Fibroblast of lung (primary cell): ENCODE measurements at regions not wholly inside any gene's neighbourhood (a gene's known extent, or its start where the extent isn't known, plus 50 kb on each side); places are given as distances from the start of the nearest gene placed in this dataset.
"Not testable (repeated sequence)": the region's sequence is repeated elsewhere in the genome, so short reads cannot be mapped to it uniquely, and the experiment has no call there.

ENCODE experiments used
- DNase-seq, 2 donors: peaks; one replicate each; pipeline versions ENCODE4 v3.0.0 to v3.0.0-alpha.2; 2010; ENCODE audit warnings: low read depth in 2 of 2
- H2AFZ ChIP-seq: 2 replicates; pipeline ENCODE4 v1.5.1; 2012; ENCODE audit warnings: low read length, control low read depth, inconsistent platforms
- H3K27ac ChIP-seq: 2 replicates; pipeline ENCODE4 v1.5.1; 2011; ENCODE audit warnings: low read length, control low read depth; ENCODE audit not compliant: insufficient read depth
- H3K27me3 ChIP-seq: 2 replicates; pipeline ENCODE4 v1.5.1; 2011; ENCODE audit warnings: mild to moderate bottlenecking, low read length; ENCODE audit not compliant: control insufficient read depth, insufficient read depth
- H3K36me3 ChIP-seq: 2 replicates; pipeline ENCODE4 v1.5.1; 2011; ENCODE audit warnings: low read length; ENCODE audit not compliant: control insufficient read depth, insufficient read depth
- H3K4me1 ChIP-seq: 2 replicates; pipeline ENCODE4 v1.5.1; 2011; ENCODE audit warnings: low read length; ENCODE audit not compliant: control insufficient read depth, insufficient read depth; ENCODE audit errors: extremely low read depth
- H3K4me2 ChIP-seq: 2 replicates; pipeline ENCODE4 v1.5.1; 2011; ENCODE audit warnings: low read length, control low read depth; ENCODE audit not compliant: insufficient read depth; ENCODE audit errors: extremely low read depth
- H3K4me3 ChIP-seq, 4 experiments: fragments of 200-600 bp in 1 of 4; sonication (generic) in 1 of 4; replicated peaks in 1 of 4; 2 replicates each; pipeline ENCODE4 v1.5.1; 2011 to 2016; ENCODE audit warnings: low read length in 4 of 4, low read depth in 3 of 4, mild to moderate bottlenecking in 3 of 4, control low read depth in 2 of 4, inconsistent platforms in 1 of 4, mixed read lengths in 1 of 4; ENCODE audit not compliant: insufficient read depth in 1 of 4; ENCODE audit errors: control extremely low read depth in 1 of 4
- H3K79me2 ChIP-seq: 2 replicates; pipeline ENCODE4 v1.5.1; 2012; ENCODE audit warnings: mild to moderate bottlenecking, low read length, inconsistent platforms; ENCODE audit not compliant: control insufficient read depth, insufficient read depth
- H3K9ac ChIP-seq: 2 replicates; pipeline ENCODE4 v1.5.1; 2011; ENCODE audit warnings: mild to moderate bottlenecking, low read length, control low read depth; ENCODE audit not compliant: insufficient read depth
- H3K9me3 ChIP-seq: 2 replicates; pipeline ENCODE4 v1.5.1; 2012; ENCODE audit warnings: low read depth, low read length; ENCODE audit not compliant: control insufficient read depth, insufficient read depth
- H4K20me1 ChIP-seq: 2 replicates; pipeline ENCODE4 v1.5.1; 2011; ENCODE audit warnings: low read length; ENCODE audit not compliant: control insufficient read depth, insufficient read depth; ENCODE audit errors: extremely low read depth
- CTCF ChIP-seq, 2 donors: IDR thresholded peaks in 1 of 2; conservative IDR thresholded peaks in 1 of 2; 1 replicate in 1 of 2; 2 replicates in 1 of 2; pipeline ENCODE4 v1.5.1; 2011 to 2012; ENCODE audit warnings: low read length in 2 of 2, control low read depth in 1 of 2, inconsistent platforms in 1 of 2, low read depth in 1 of 2, mild to moderate bottlenecking in 1 of 2
- EZH2 ChIP-seq: IDR thresholded peaks from 2 replicates; pipeline ENCODE4 v1.5.1; 2012; ENCODE audit warnings: low read length, control low read depth, mild to moderate bottlenecking; ENCODE audit errors: missing control alignments

GRCh38 chr13:61214551-61214950, 201.1 kb downstream of the PCDH20 start:
- Histone ChIP-seq H3K4me2 (no peak overlapping the region), H3K27me3 (no peaks in the 10 kb centered on the region), H3K4me3 (no peak overlapping the region), H2AFZ (no peak overlapping the region), H3K4me1 (no peaks in the 10 kb centered on the region), H3K36me3 (no peaks in the 10 kb centered on the region), H3K79me2 (no peaks in the 10 kb centered on the region), H4K20me1 (no peaks in the 10 kb centered on the region), H3K27ac (no peak overlapping the region), H3K9me3 (no peaks in the 10 kb centered on the region), H3K9ac (no peak overlapping the region)
- no peak for TF ChIP-seq CTCF (conservative IDR thresholded peaks at IDR 0.05 in 1 of 2, IDR thresholded peaks at IDR 0.05 in 1 of 2; ENCODE audit: low read depth in 1 of 2, low read length in 2 of 2)
- no peak for TF ChIP-seq EZH2
- no peak for DNase-seq

- DNase-seq, H3K36me3 ChIP-seq, H3K79me2 ChIP-seq, H4K20me1 ChIP-seq, H3K4me2 ChIP-seq, H3K27ac ChIP-seq, H3K4me1 ChIP-seq, H3K9me3 ChIP-seq, H3K9ac ChIP-seq, H3K4me3 ChIP-seq, H3K27me3 ChIP-seq, H2AFZ ChIP-seq: not testable (repeated sequence)
These were observed 209.8 kb downstream of the PCDH20 start for GRCh38 chr13:61205898-61206297.

- Histone ChIP-seq H3K4me3 (no peak overlapping the region), H2AFZ (no peak overlapping the region), H3K27ac (no peak overlapping the region)
These were observed 211.6 kb downstream of the PCDH20 start for GRCh38 chr13:61204025-61204424.

More at GRCh38 chr13:61204025-61204424, 211.6 kb downstream of the PCDH20 start:
- Histone ChIP-seq H3K36me3 (no peaks in the 10 kb centered on the region), H3K79me2 (no peaks in the 10 kb centered on the region), H4K20me1 (no peaks in the 10 kb centered on the region), H3K27me3 (no peaks in the 10 kb centered on the region), H3K9ac (no peak overlapping the region), H3K4me2 (no peak overlapping the region), H3K4me1 (no peaks in the 10 kb centered on the region), H3K9me3 (no peaks in the 10 kb centered on the region)
- TF ChIP-seq EZH2 (no peak), CTCF (conservative IDR thresholded peaks at IDR 0.05 in 1 of 2, IDR thresholded peaks at IDR 0.05 in 1 of 2; ENCODE audit: low read depth in 1 of 2, low read length in 2 of 2) (no peak)
- DNase-seq = no peak
